H9 (cell line): ENCODE measurements at regions not wholly inside any gene's neighbourhood (a gene's known extent, or its start where the extent isn't known, plus 50 kb on each side); places are given as distances from the start of the nearest gene placed in this dataset.

ENCODE experiments used
- DNase-seq: peaks from one replicate; pipeline ENCODE4 v3.0.0-alpha.2; 2017
- H2AFZ ChIP-seq: one replicate; pipeline ENCODE4 v1.6.1; 2013; ENCODE audit warnings: mild to moderate bottlenecking, low read length, control low read depth, moderate library complexity
- H2AK5ac ChIP-seq: 2 replicates; pipeline ENCODE4 v1.6.1; 2013; ENCODE audit warnings: low read length, control low read depth, mixed read lengths; ENCODE audit not compliant: insufficient read length
- H2BK120ac ChIP-seq: one replicate; pipeline ENCODE4 v1.6.1; 2013; ENCODE audit warnings: low read depth, mild to moderate bottlenecking, low read length, control low read depth, inconsistent platforms; ENCODE audit not compliant: poor library complexity, severe bottlenecking
- H2BK12ac ChIP-seq: 2 replicates; pipeline ENCODE4 v1.6.1; 2013; ENCODE audit warnings: low read length, control low read depth, mixed read lengths, low read depth; ENCODE audit not compliant: insufficient read length
- H2BK15ac ChIP-seq: 2 replicates; pipeline ENCODE4 v1.6.1; 2013; ENCODE audit warnings: low read depth, low read length, control low read depth
- H2BK20ac ChIP-seq: one replicate; pipeline ENCODE4 v1.6.1; 2013; ENCODE audit warnings: low read depth, mild to moderate bottlenecking, low read length, control low read depth, inconsistent platforms; ENCODE audit not compliant: poor library complexity, severe bottlenecking
- H2BK5ac ChIP-seq: 2 replicates; pipeline ENCODE4 v1.6.1; 2013; ENCODE audit warnings: low read length, control low read depth, mixed read lengths; ENCODE audit not compliant: insufficient read length
- H3K14ac ChIP-seq: 2 replicates; pipeline ENCODE4 v1.6.1; 2013; ENCODE audit warnings: low read length, control low read depth; ENCODE audit not compliant: insufficient read depth
- H3K18ac ChIP-seq: 2 replicates; pipeline ENCODE4 v1.6.1; 2013; ENCODE audit warnings: low read depth, mild to moderate bottlenecking, mixed read lengths, low read length, control low read depth; ENCODE audit not compliant: insufficient read length
- H3K23ac ChIP-seq: 2 replicates; pipeline ENCODE4 v1.6.1; 2013; ENCODE audit warnings: low read length, control low read depth, mixed read lengths, low read depth; ENCODE audit not compliant: insufficient read length
- H3K23me2 ChIP-seq: 2 replicates; pipeline ENCODE4 v1.6.1; 2013; ENCODE audit warnings: low read depth, mild to moderate bottlenecking, mixed read lengths, low read length, control low read depth; ENCODE audit not compliant: insufficient read length, poor library complexity, severe bottlenecking
- H3K27ac ChIP-seq: 2 replicates; pipeline ENCODE4 v1.5.1; 2013; ENCODE audit warnings: low read length, control low read depth, mixed read lengths, low read depth; ENCODE audit not compliant: insufficient read length
- H3K27me3 ChIP-seq: 2 replicates; pipeline ENCODE4 v1.6.1; 2013; ENCODE audit warnings: low read length, control low read depth, inconsistent platforms; ENCODE audit not compliant: insufficient read depth
- H3K4ac ChIP-seq: 2 replicates; pipeline ENCODE4 v1.6.1; 2013; ENCODE audit warnings: low read depth, mild to moderate bottlenecking, control low read depth, inconsistent platforms, low read length, moderate library complexity
- H3K4me1 ChIP-seq: 2 replicates; pipeline ENCODE4 v1.6.1; 2013; ENCODE audit warnings: low read length, control low read depth, inconsistent platforms; ENCODE audit not compliant: insufficient read depth
- H3K4me2 ChIP-seq: 2 replicates; pipeline ENCODE4 v1.6.1; 2013; ENCODE audit warnings: low read length, control low read depth, mixed read lengths; ENCODE audit not compliant: insufficient read length, insufficient read depth
- H3K56ac ChIP-seq: 2 replicates; pipeline ENCODE4 v1.6.1; 2013; ENCODE audit warnings: low read depth, mild to moderate bottlenecking, mixed read lengths, low read length, control low read depth; ENCODE audit not compliant: insufficient read length
- H3K79me1 ChIP-seq: 2 replicates; pipeline ENCODE4 v1.6.1; 2013; ENCODE audit warnings: low read depth, mild to moderate bottlenecking, moderate library complexity, low read length, control low read depth, inconsistent platforms; ENCODE audit not compliant: insufficient read depth, poor library complexity, severe bottlenecking
- H3K79me2 ChIP-seq: 2 replicates; pipeline ENCODE4 v1.6.1; 2013; ENCODE audit warnings: low read length, control low read depth, inconsistent platforms; ENCODE audit not compliant: insufficient read depth
- H3K9ac ChIP-seq: 2 replicates; pipeline ENCODE4 v1.6.1; 2013; ENCODE audit warnings: low read length, control low read depth, mixed read lengths; ENCODE audit not compliant: insufficient read length; ENCODE audit errors: extremely low read depth
- H3K9me3 ChIP-seq: one replicate; pipeline ENCODE4 v1.6.1; 2013; ENCODE audit warnings: low read depth, low read length, inconsistent platforms; ENCODE audit not compliant: control insufficient read depth
- H3T11ph ChIP-seq: one replicate; pipeline ENCODE4 v1.6.1; 2013; ENCODE audit warnings: mild to moderate bottlenecking, low read length, control low read depth, inconsistent platforms
- H4K20me1 ChIP-seq: one replicate; pipeline ENCODE4 v1.6.1; 2013; ENCODE audit not compliant: control insufficient read depth, insufficient read length, insufficient read depth
- H4K5ac ChIP-seq: 2 replicates; pipeline ENCODE4 v1.6.1; 2013; ENCODE audit warnings: low read depth, mild to moderate bottlenecking, mixed read lengths, low read length, control low read depth; ENCODE audit not compliant: insufficient read length
- H4K8ac ChIP-seq: replicated peaks from 2 replicates; pipeline ENCODE4 v1.6.1; 2013; ENCODE audit warnings: low read length, control low read depth, mixed read lengths, low read depth; ENCODE audit not compliant: insufficient read length
- H4K91ac ChIP-seq: 2 replicates; pipeline ENCODE4 v1.6.1; 2013; ENCODE audit warnings: low read depth, mild to moderate bottlenecking, moderate library complexity, mixed read lengths, low read length, control low read depth; ENCODE audit not compliant: insufficient read length
- H3K27ac Mint-ChIP-seq, 3 experiments: 2 replicates in 2 of 3; 3 replicates in 1 of 3; pipeline ENCODE4 v1.8.0; 2020 to 2021; ENCODE audit warnings: mixed read lengths in 3 of 3, mild to moderate bottlenecking in 1 of 3, moderate library complexity in 1 of 3
- H3K27me3 Mint-ChIP-seq: 2 replicates; pipeline ENCODE4 v1.8.0; 2021; ENCODE audit warnings: low read depth, mild to moderate bottlenecking, moderate library complexity, mixed read lengths
- H3K36me3 Mint-ChIP-seq, 3 experiments: 2 replicates in 2 of 3; 3 replicates in 1 of 3; pipeline ENCODE4 v1.8.0; 2020 to 2021; ENCODE audit warnings: low read depth in 3 of 3, mixed read lengths in 3 of 3; ENCODE audit not compliant: insufficient read depth in 1 of 3
- H3K4me1 Mint-ChIP-seq, 2 experiments: 2 replicates each; pipeline ENCODE4 v1.8.0; 2020; ENCODE audit warnings: mixed read lengths in 2 of 2
- H3K4me3 Mint-ChIP-seq, 2 experiments: 2 replicates in 1 of 2; 3 replicates in 1 of 2; pipeline ENCODE4 v1.8.0; 2020 to 2021; ENCODE audit warnings: mild to moderate bottlenecking in 2 of 2, mixed read lengths in 2 of 2, moderate library complexity in 1 of 2
- H3K9me3 Mint-ChIP-seq, 2 experiments: 2 replicates in 1 of 2; 3 replicates in 1 of 2; pipeline ENCODE4 v1.8.0; 2020; ENCODE audit warnings: mild to moderate bottlenecking in 2 of 2, mixed read lengths in 2 of 2, moderate library complexity in 1 of 2
- WGBS: extraction: QIAGEN DNeasy Blood & Tissue Kit; methylation state at CpG from one replicate; pipeline ENCODE4 v1.1.7; 2013; ENCODE audit warnings: missing lambda C conversion rate, low lambda C conversion rate, mixed read lengths; ENCODE audit not compliant: insufficient read length; ENCODE audit errors: extremely low coverage; 5-methylcytosine and 5-hydroxymethylcytosine counted together
- TF ChIP-seq, protein P1 (sequence below): fragments of 200-600 bp; sonication (generic); conservative IDR thresholded peaks from 3 replicates; pipeline ENCODE4 v1.8.0; 2021; ENCODE audit warnings: antibody characterized with exemption, mild to moderate bottlenecking

DNA sequence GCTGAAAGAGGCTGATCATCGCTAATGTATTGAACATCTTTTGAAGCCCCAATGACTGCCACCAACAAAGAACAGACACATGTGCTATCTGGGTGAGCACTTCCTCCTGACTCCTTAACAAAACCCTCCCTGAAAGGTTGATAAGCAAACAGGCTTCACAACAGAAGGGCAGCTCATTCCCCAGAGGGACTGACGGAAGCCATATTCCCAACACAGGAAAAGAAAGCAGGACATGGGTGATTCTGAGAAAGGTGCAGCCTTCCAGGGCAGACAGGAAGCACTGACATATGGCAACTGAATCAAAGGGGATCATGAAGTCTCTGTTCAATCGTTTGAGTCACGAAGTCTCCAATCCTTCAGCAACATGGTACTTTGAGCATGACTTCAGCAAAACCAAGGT lies 929.0 kb downstream of the MCTP2 start:
- H2AFZ ChIP-seq = no peak overlapping the region
- H4K20me1 ChIP-seq = no peaks in the 10 kb centered on the region

More for the DNA sequence above, 929.0 kb downstream of the MCTP2 start:
- Histone ChIP-seq H4K91ac (no peak overlapping the region), H3K56ac (no peak overlapping the region), H3T11ph (no peak overlapping the region), H3K4me1 (no peaks in the 10 kb centered on the region), H3K14ac (no peak overlapping the region), H3K4me2 (no peak overlapping the region), H3K27ac (no peak overlapping the region), H4K5ac (no peak overlapping the region), H2BK120ac (no peak overlapping the region), H3K4ac (no peak overlapping the region), H2BK5ac (no peak overlapping the region), H2AK5ac (no peak overlapping the region), H4K8ac (no peak overlapping the region), H3K9me3 (no peaks in the 10 kb centered on the region), H3K79me2 (no peaks in the 10 kb centered on the region), H3K27me3 (no peaks in the 10 kb centered on the region), H3K18ac (no peak overlapping the region), H3K23ac (no peak overlapping the region), H2BK20ac (no peak overlapping the region), H3K23me2 (no peaks in the 10 kb centered on the region), H3K79me1 (no peaks in the 10 kb centered on the region), H3K9ac (no peak overlapping the region), H2BK12ac (no peak overlapping the region), H2BK15ac (no peak overlapping the region)
- Mint-ChIP-seq H3K4me1 (no peaks in the 10 kb centered on the region), H3K36me3 (no peaks in the 10 kb centered on the region; a peak in 1 of 7 replicates), H3K27ac (no peak overlapping the region; a peak in 1 of 7 replicates), H3K9me3 (no peaks in the 10 kb centered on the region), H3K4me3 (no peak overlapping the region), H3K27me3 (no peaks in the 10 kb centered on the region)
- DNase-seq = no peak
- no CpG with 5 or more reads among the region's 4 CpGs for WGBS
- TF ChIP-seq, protein P1, sequence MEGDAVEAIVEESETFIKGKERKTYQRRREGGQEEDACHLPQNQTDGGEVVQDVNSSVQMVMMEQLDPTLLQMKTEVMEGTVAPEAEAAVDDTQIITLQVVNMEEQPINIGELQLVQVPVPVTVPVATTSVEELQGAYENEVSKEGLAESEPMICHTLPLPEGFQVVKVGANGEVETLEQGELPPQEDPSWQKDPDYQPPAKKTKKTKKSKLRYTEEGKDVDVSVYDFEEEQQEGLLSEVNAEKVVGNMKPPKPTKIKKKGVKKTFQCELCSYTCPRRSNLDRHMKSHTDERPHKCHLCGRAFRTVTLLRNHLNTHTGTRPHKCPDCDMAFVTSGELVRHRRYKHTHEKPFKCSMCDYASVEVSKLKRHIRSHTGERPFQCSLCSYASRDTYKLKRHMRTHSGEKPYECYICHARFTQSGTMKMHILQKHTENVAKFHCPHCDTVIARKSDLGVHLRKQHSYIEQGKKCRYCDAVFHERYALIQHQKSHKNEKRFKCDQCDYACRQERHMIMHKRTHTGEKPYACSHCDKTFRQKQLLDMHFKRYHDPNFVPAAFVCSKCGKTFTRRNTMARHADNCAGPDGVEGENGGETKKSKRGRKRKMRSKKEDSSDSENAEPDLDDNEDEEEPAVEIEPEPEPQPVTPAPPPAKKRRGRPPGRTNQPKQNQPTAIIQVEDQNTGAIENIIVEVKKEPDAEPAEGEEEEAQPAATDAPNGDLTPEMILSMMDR = no peak
